HepG2 (cell line): ENCODE measurements at regions not wholly inside any gene's neighbourhood (a gene's known extent, or its start where the extent isn't known, plus 50 kb on each side); places are given as distances from the start of the nearest gene placed in this dataset.

ENCODE experiments used
- ATAC-seq: fragments of 200-7000 bp; cut with Tn5 transposase; 3 replicates; pipeline ENCODE4 v1.9.1; 2020; ENCODE audit warnings: mild to moderate bottlenecking, moderate library complexity
- BruUV-seq: library from RNA; stranded (reverse); fragments of 400-500 nt; replicated peaks from 2 replicates; lab custom pipeline; 2021; lab: Mats Ljungman, UMichigan
- CTCF ChIA-PET: fragments of 300-600 bp; formaldehyde crosslinking; extraction: SDS; loops from one replicate; lab custom pipeline; 2021; ENCODE audit warnings: low total read pairs, inconsistent platforms, low intra/inter-chr PET ratio; lab: Yijun Ruan, JAX
- POLR2A ChIA-PET: fragments of 350-600 bp; sonication (Branson Sonifier 250); formaldehyde crosslinking; loops from one replicate; lab custom pipeline; 2020; ENCODE audit warnings: antibody characterized with exemption, inconsistent platforms; lab: Yijun Ruan, JAX
- DNase-seq: peaks from one replicate; pipeline ENCODE4 v3.0.0-alpha.2; 2015; ENCODE audit warnings: low spot score
- FAIRE-seq: peaks from 3 replicates; lab custom pipeline; 2011; peaks lifted over from hg19 to GRCh38; lab: Jason Lieb, UNC
- H2AFZ ChIP-seq: one replicate; pipeline ENCODE4 v1.6.1; 2011; ENCODE audit warnings: low read length, inconsistent platforms
- H3K27ac ChIP-seq: fragments of 300-600 bp; 3 replicates; pipeline ENCODE4 v1.8.0; 2011; ENCODE audit warnings: mixed run types, mild to moderate bottlenecking, mixed read lengths, low read length, inconsistent platforms; ENCODE audit not compliant: insufficient read depth; ENCODE audit errors: extremely low read length
- H3K27me3 ChIP-seq, 2 experiments: fragments of 200-600 bp in 1 of 2; 2 replicates in 1 of 2; 3 replicates in 1 of 2; pipeline versions ENCODE4 v1.6.0 to v1.8.0; 2011; ENCODE audit warnings: low read length in 2 of 2, mild to moderate bottlenecking in 2 of 2, moderate library complexity in 2 of 2, inconsistent platforms in 1 of 2; ENCODE audit not compliant: insufficient read depth in 2 of 2, control insufficient read depth in 1 of 2
- H3K36me3 ChIP-seq, 2 experiments: fragments of 200-600 bp in 1 of 2; replicated peaks in 1 of 2; 2 replicates in 1 of 2; 3 replicates in 1 of 2; pipeline versions ENCODE4 v1.5.1 to v1.8.0; 2011; ENCODE audit warnings: low read length in 2 of 2, inconsistent platforms in 1 of 2; ENCODE audit not compliant: insufficient read depth in 2 of 2, control insufficient read depth in 1 of 2
- H3K4me1 ChIP-seq: 2 replicates; pipeline ENCODE4 v1.5.1; 2012; ENCODE audit warnings: low read length, inconsistent platforms; ENCODE audit not compliant: insufficient read depth
- H3K4me2 ChIP-seq: 2 replicates; pipeline ENCODE4 v1.6.0; 2011; ENCODE audit warnings: low read depth, low read length, inconsistent platforms
- H3K4me3 ChIP-seq, 3 experiments: fragments of 200-600 bp in 1 of 3; sonication (generic), shearing (Covaris generic) in 1 of 3; replicated peaks in 1 of 3; 2 replicates each; pipeline ENCODE4 v1.5.1; 2011 to 2016; ENCODE audit warnings: low read length in 3 of 3, inconsistent platforms in 2 of 3, low read depth in 2 of 3, mild to moderate bottlenecking in 2 of 3, control low read depth in 1 of 3, mixed read lengths in 1 of 3; ENCODE audit not compliant: insufficient read depth in 1 of 3
- H3K79me2 ChIP-seq: one replicate; pipeline ENCODE4 v1.6.1; 2011; ENCODE audit warnings: low read length, inconsistent platforms; ENCODE audit not compliant: insufficient read depth
- H3K9ac ChIP-seq: 2 replicates; pipeline ENCODE4 v1.6.0; 2011; ENCODE audit warnings: mild to moderate bottlenecking, low read depth, low read length, inconsistent platforms; ENCODE audit not compliant: insufficient read depth
- H3K9me3 ChIP-seq: 2 replicates; pipeline ENCODE4 v1.5.1; 2012; ENCODE audit warnings: mild to moderate bottlenecking, low read length
- H4K20me1 ChIP-seq: 2 replicates; pipeline ENCODE4 v1.6.0; 2011; ENCODE audit warnings: inconsistent platforms, mild to moderate bottlenecking, low read length, moderate library complexity; ENCODE audit not compliant: insufficient read depth
- BATF2 ChIP-seq: sonication (generic); formaldehyde crosslinking; IDR thresholded peaks from 2 replicates; pipeline ENCODE4 v1.8.0; 2022; ENCODE audit warnings: mild to moderate bottlenecking, missing genetic modification reagents, moderate library complexity
- BCLAF1 ChIP-seq: fragments of 450-650 bp; IDR thresholded peaks from 2 replicates; pipeline ENCODE4 v1.6.1; 2017; ENCODE audit warnings: mild to moderate bottlenecking
- CHCHD3 ChIP-seq: sonication (generic); formaldehyde crosslinking; IDR thresholded peaks from 2 replicates; pipeline ENCODE4 v1.8.0; 2022; ENCODE audit warnings: mild to moderate bottlenecking, missing genetic modification reagents, moderate library complexity
- FOXA1 ChIP-seq, 2 experiments: fragments of 450-650 bp in 1 of 2; sonication (generic) in 1 of 2; formaldehyde crosslinking in 1 of 2; IDR thresholded peaks; 2 replicates each; pipeline versions ENCODE4 v1.4.0 to v1.6.1; 2016 to 2020; ENCODE audit warnings: missing genetic modification reagents in 1 of 2
- FOXA3 ChIP-seq: IDR thresholded peaks from 2 replicates; pipeline ENCODE4 v1.6.1; 2016; ENCODE audit warnings: missing genetic modification reagents, missing compliant biosample characterization
- GFI1 ChIP-seq: sonication (generic); formaldehyde crosslinking; IDR thresholded peaks from 2 replicates; pipeline ENCODE4 v1.5.0; 2020; ENCODE audit warnings: missing genetic modification reagents, mild to moderate bottlenecking, borderline replicate concordance
- HMG20A ChIP-seq: IDR thresholded peaks from 2 replicates; pipeline ENCODE4 v1.6.1; 2016; ENCODE audit warnings: borderline replicate concordance
- NR2F1 ChIP-seq, 2 experiments: fragments of 450-650 bp in 1 of 2; formaldehyde crosslinking in 1 of 2; IDR thresholded peaks; 2 replicates each; pipeline versions ENCODE4 v1.5.0 to v1.6.1; 2016 to 2020; ENCODE audit warnings: mild to moderate bottlenecking in 1 of 2, missing compliant biosample characterization in 1 of 2, missing genetic modification reagents in 1 of 2, moderate library complexity in 1 of 2
- PLRG1 ChIP-seq: fragments of 450-650 bp; conservative IDR thresholded peaks from 2 replicates; pipeline ENCODE4 v1.6.1; 2016
- ZNF574 ChIP-seq: sonication (generic); formaldehyde crosslinking; IDR thresholded peaks from 2 replicates; pipeline ENCODE4 v1.4.0; 2020; ENCODE audit warnings: missing genetic modification reagents
- ZNF615 ChIP-seq: sonication (generic); formaldehyde crosslinking; IDR thresholded peaks from 2 replicates; pipeline ENCODE4 v1.5.0; 2020; ENCODE audit warnings: mild to moderate bottlenecking, missing genetic modification reagents, borderline replicate concordance
- WGBS: methylation state at CpG from one replicate; pipeline ENCODE4 v1.1.6; 2017; ENCODE audit warnings: low lambda C conversion rate; 5-methylcytosine and 5-hydroxymethylcytosine counted together
- in situ Hi-C: cut with HindIII; loops from 2 replicates; pipeline ENCODE4 v1.10.0; 2017; ENCODE audit warnings: low pct_unique_long_range_greater_than_20kb; ENCODE audit not compliant: extremely low pct_ligation_motif_present
- intact Hi-C: fragments of 100-400 bp; cut with micrococcal nuclease; formaldehyde crosslinking; loops from one replicate; pipeline ENCODE4 v1.10.0; 2022; ENCODE audit not compliant: unreplicated experiment
- TF ChIP-seq, protein P1 (sequence below): sonication (generic); formaldehyde crosslinking; IDR thresholded peaks from 2 replicates; pipeline ENCODE4 v1.4.0; 2020; ENCODE audit warnings: missing genetic modification reagents
- TF ChIP-seq, protein P2 (sequence below): sonication (generic); formaldehyde crosslinking; IDR thresholded peaks from 2 replicates; pipeline ENCODE4 v1.9.0; 2021; ENCODE audit warnings: missing genetic modification reagents, mild to moderate bottlenecking, borderline replicate concordance

GRCh38 chr3:193970773-193971206 is 165.2 kb upstream of the HES1 start:
- DNase-seq: peak; percentile 22
- Histone ChIP-seq H3K79me2 (no peaks in the 10 kb centered on the region), H3K27ac (no peak overlapping the region), H2AFZ (no peak overlapping the region), H3K36me3 (no peaks in the 10 kb centered on the region), H4K20me1 (no peaks in the 10 kb centered on the region), H3K4me1 (peaks cover 29% of the 10 kb centered on the region), H3K4me3 (no peak overlapping the region), H3K9me3 (no peaks in the 10 kb centered on the region), H3K9ac (no peak overlapping the region), H3K4me2 (no peak overlapping the region), H3K27me3 (peaks cover 4 to 37% of the 10 kb centered on the region in 2 experiments)
- 11% methylated on average over 3 of the region's 3 CpGs for WGBS
- intact Hi-C loops (loop anchor here (2.0 kb wide), 1 partner anchor 168 kb away; no protein-coding TSS in a partner anchor), in situ Hi-C loops (no loop called here)
- FAIRE-seq: no peak
- peak; percentile 31; the same call in 1 of the 3 replicates for ATAC-seq
- no TSS peak for BruUV-seq
- CTCF ChIA-PET: interaction anchor here (1.7 kb wide), 1 partner anchor 167 kb away, joined by 4 read pairs; no protein-coding TSS in a partner anchor
- POLR2A ChIA-PET: no interaction called here
- no peak for TF ChIP-seq FOXA1 (IDR thresholded peaks at IDR 0.05)
- TF ChIP-seq FOXA1 (CRISPR knock-in tag; IDR thresholded peaks at IDR 0.05): 0 out of 2 replicates have a peak, but pooled peaks have one; percentile 23
- no peak for TF ChIP-seq ZNF574 (CRISPR knock-in tag)
- TF ChIP-seq, protein P1, sequence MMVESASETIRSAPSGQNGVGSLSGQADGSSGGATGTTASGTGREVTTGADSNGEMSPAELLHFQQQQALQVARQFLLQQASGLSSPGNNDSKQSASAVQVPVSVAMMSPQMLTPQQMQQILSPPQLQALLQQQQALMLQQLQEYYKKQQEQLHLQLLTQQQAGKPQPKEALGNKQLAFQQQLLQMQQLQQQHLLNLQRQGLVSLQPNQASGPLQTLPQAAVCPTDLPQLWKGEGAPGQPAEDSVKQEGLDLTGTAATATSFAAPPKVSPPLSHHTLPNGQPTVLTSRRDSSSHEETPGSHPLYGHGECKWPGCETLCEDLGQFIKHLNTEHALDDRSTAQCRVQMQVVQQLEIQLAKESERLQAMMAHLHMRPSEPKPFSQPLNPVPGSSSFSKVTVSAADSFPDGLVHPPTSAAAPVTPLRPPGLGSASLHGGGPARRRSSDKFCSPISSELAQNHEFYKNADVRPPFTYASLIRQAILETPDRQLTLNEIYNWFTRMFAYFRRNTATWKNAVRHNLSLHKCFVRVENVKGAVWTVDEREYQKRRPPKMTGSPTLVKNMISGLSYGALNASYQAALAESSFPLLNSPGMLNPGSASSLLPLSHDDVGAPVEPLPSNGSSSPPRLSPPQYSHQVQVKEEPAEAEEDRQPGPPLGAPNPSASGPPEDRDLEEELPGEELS (CRISPR knock-in tag): 0 out of 2 replicates have a peak, but pooled peaks have one; percentile 14
- peak; percentile 64; the same call in 1 of the 2 replicates for TF ChIP-seq HMG20A
- TF ChIP-seq ZNF615 (CRISPR knock-in tag): no peak
- peak; percentile 86 for TF ChIP-seq GFI1 (CRISPR knock-in tag)
- TF ChIP-seq NR2F1 (CRISPR knock-in tag; IDR thresholded peaks at IDR 0.05): no peak
- TF ChIP-seq BATF2 (CRISPR knock-in tag): no peak
- no peak for TF ChIP-seq CHCHD3 (CRISPR knock-in tag)
- TF ChIP-seq PLRG1: no peak
- TF ChIP-seq FOXA3 (CRISPR knock-in tag): peak; percentile 53
- TF ChIP-seq BCLAF1: no peak
- TF ChIP-seq, protein P2, sequence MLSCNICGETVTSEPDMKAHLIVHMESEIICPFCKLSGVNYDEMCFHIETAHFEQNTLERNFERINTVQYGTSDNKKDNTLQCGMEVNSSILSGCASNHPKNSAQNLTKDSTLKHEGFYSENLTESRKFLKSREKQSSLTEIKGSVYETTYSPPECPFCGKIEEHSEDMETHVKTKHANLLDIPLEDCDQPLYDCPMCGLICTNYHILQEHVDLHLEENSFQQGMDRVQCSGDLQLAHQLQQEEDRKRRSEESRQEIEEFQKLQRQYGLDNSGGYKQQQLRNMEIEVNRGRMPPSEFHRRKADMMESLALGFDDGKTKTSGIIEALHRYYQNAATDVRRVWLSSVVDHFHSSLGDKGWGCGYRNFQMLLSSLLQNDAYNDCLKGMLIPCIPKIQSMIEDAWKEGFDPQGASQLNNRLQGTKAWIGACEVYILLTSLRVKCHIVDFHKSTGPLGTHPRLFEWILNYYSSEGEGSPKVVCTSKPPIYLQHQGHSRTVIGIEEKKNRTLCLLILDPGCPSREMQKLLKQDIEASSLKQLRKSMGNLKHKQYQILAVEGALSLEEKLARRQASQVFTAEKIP (CRISPR knock-in tag): no peak
